Prostate gland (tissue), 2 donors: ENCODE measurements at regions not wholly inside any gene's neighbourhood (a gene's known extent, or its start where the extent isn't known, plus 50 kb on each side); places are given as distances from the start of the nearest gene placed in this dataset.

Experiments
- DNase-seq: peaks from one replicate; pipeline ENCODE4 v3.0.0-alpha.2; 2019; ENCODE audit warnings: low spot score
- H3K27ac ChIP-seq, 2 donors: fragments of 200-600 bp; sonication (generic); 2 replicates each; pipeline ENCODE4 v1.5.1; 2017 to 2019
- H3K27me3 ChIP-seq: fragments of 200-600 bp; sonication (generic); replicated peaks from 2 replicates; pipeline ENCODE4 v1.5.1; 2019; ENCODE audit not compliant: insufficient read depth
- H3K36me3 ChIP-seq, 2 donors: fragments of 200-600 bp; sonication (generic); 1 replicate in 1 of 2; 2 replicates in 1 of 2; pipeline versions ENCODE4 v1.5.1 to v1.8.1; 2017 to 2019
- H3K4me1 ChIP-seq: fragments of 200-600 bp; sonication (generic); replicated peaks from 2 replicates; pipeline ENCODE4 v1.5.1; 2019
- H3K4me3 ChIP-seq, 2 donors: fragments of 200-600 bp; sonication (generic); 2 replicates each; pipeline ENCODE4 v1.5.1; 2017 to 2019
- H3K9me3 ChIP-seq: fragments of 200-600 bp; sonication (generic); 2 replicates; pipeline ENCODE4 v1.5.1; 2017
- POLR2A ChIP-seq: fragments of 450-650 bp; IDR thresholded peaks from one replicate; pipeline ENCODE4 v1.6.1; 2016; ENCODE audit warnings: antibody characterized with exemption, mild to moderate bottlenecking
- POLR2AphosphoS5 ChIP-seq: sonication (generic); formaldehyde crosslinking; IDR thresholded peaks from one replicate; pipeline ENCODE4 v1.6.1; 2017; ENCODE audit warnings: antibody characterized with exemption
- WGBS: methylation state at CpG from one replicate; pipeline ENCODE4 v1.1.5; 2018; 5-methylcytosine and 5-hydroxymethylcytosine counted together
- intact Hi-C: fragments of 100-400 bp; cut with DNase I; formaldehyde crosslinking; loops from one replicate; pipeline ENCODE4 v1.14.2; 2022
- TF ChIP-seq, protein P1 (sequence below), 4 experiments: fragments of 200-600 bp in 2 of 4; fragments of 450-650 bp in 2 of 4; sonication (generic) in 2 of 4; IDR thresholded peaks; 1 replicate in 3 of 4; 2 replicates in 1 of 4; pipeline ENCODE4 v1.5.1; 2016 to 2019; ENCODE audit warnings: antibody characterized with exemption in 4 of 4, mild to moderate bottlenecking in 2 of 4, moderate library complexity in 2 of 4

DNA sequence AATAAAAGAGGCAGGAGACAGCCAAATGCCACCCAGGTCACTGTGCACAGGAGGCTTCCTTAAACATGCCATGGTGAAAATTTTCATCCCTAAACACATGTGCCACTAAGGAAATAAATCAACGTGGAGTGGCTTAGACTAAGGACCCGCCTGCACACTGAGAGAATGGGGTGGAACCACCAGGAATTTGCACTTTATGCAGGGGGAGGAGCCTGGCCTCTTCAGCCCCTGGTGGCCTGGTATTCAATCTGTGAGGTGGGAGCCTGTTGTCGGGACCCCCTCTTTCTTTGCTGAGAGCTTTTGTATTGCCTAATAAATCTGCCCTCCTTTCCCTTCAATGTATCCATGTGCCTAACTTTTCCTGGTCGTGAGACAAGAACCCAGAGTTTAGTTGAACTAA is 204.6 kb upstream of the NRP1 start:
- Histone ChIP-seq H3K36me3 (no peaks in the 10 kb centered on the region), H3K27ac (no peak overlapping the region), H3K27me3 (no peaks in the 10 kb centered on the region), H3K9me3 (no peaks in the 10 kb centered on the region), H3K4me3 (no peak overlapping the region), H3K4me1 (no peaks in the 10 kb centered on the region)
- DNase-seq: no peak
- 73% methylated on average over 4 of the region's 4 CpGs for WGBS
- TF ChIP-seq POLR2A (no peak), POLR2AphosphoS5 (no peak)
- TF ChIP-seq, protein P1, sequence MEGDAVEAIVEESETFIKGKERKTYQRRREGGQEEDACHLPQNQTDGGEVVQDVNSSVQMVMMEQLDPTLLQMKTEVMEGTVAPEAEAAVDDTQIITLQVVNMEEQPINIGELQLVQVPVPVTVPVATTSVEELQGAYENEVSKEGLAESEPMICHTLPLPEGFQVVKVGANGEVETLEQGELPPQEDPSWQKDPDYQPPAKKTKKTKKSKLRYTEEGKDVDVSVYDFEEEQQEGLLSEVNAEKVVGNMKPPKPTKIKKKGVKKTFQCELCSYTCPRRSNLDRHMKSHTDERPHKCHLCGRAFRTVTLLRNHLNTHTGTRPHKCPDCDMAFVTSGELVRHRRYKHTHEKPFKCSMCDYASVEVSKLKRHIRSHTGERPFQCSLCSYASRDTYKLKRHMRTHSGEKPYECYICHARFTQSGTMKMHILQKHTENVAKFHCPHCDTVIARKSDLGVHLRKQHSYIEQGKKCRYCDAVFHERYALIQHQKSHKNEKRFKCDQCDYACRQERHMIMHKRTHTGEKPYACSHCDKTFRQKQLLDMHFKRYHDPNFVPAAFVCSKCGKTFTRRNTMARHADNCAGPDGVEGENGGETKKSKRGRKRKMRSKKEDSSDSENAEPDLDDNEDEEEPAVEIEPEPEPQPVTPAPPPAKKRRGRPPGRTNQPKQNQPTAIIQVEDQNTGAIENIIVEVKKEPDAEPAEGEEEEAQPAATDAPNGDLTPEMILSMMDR (IDR thresholded peaks at IDR 0.05): no peak
- intact Hi-C loops: no loop called here

- Histone ChIP-seq H3K4me1 (no peaks in the 10 kb centered on the region), H3K27me3 (no peaks in the 10 kb centered on the region), H3K9me3 (no peaks in the 10 kb centered on the region), H3K27ac (no peak overlapping the region), H3K4me3 (no peak overlapping the region), H3K36me3 (no peaks in the 10 kb centered on the region)
- TF ChIP-seq POLR2A (no peak), POLR2AphosphoS5 (no peak)
- TF ChIP-seq, protein P1 (IDR thresholded peaks at IDR 0.05): no peak
- intact Hi-C loops: no loop called here
- no peak for DNase-seq
- WGBS: 98% methylated on average over 1 of the region's 1 CpG
Observed at GRCh38 chr10:33537066-33537465, 202.6 kb upstream of the NRP1 start.

GRCh38 chr10:33536508-33536907 is 202.0 kb upstream of the NRP1 start:
- Histone ChIP-seq H3K27me3 (no peaks in the 10 kb centered on the region), H3K4me1 (no peaks in the 10 kb centered on the region), H3K36me3 (no peaks in the 10 kb centered on the region), H3K4me3 (no peak overlapping the region), H3K27ac (no peak overlapping the region), H3K9me3 (no peaks in the 10 kb centered on the region)
- 97% methylated on average over 3 of the region's 3 CpGs for WGBS
- no peak for DNase-seq
- intact Hi-C loops: no loop called here
- TF ChIP-seq, protein P1 (IDR thresholded peaks at IDR 0.05): no peak
- TF ChIP-seq POLR2A (no peak), POLR2AphosphoS5 (no peak)

- TF ChIP-seq POLR2A: no peak
- no peak for TF ChIP-seq POLR2AphosphoS5
- TF ChIP-seq, protein P1 (IDR thresholded peaks at IDR 0.05): no peak
- no peaks in the 10 kb centered on the region for H3K4me1 ChIP-seq
- H3K36me3 ChIP-seq: no peaks in the 10 kb centered on the region
- intact Hi-C loops: no loop called here
- DNase-seq: no peak
- H3K4me3 ChIP-seq: no peak overlapping the region
- no peaks in the 10 kb centered on the region for H3K9me3 ChIP-seq
- no peaks in the 10 kb centered on the region for H3K27me3 ChIP-seq
- no peak overlapping the region for H3K27ac ChIP-seq
Observed at GRCh38 chr10:33535866-33536265, 201.4 kb upstream of the NRP1 start.

DNA sequence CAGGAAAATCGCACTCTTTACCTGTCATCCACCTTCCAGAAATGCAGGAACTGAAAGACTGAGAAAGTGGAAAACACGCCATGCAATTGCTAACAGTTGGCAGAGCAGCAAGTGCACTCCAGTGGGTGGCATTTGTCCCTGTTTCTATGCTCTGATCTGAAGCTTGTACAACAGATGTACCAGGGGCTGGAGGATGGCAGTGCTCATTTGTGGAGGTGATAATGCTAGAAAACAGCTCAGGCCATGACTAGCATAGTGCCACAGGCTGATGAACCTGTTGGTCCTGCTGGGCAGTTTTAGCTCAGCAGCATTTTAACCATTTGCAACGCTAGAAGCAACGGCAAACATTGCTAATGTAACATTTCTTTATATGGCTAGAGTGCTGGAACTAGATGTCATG is 199.9 kb upstream of the NRP1 start:
- Histone ChIP-seq H3K4me3 (no peak overlapping the region), H3K9me3 (no peaks in the 10 kb centered on the region), H3K27me3 (no peaks in the 10 kb centered on the region), H3K36me3 (no peaks in the 10 kb centered on the region), H3K4me1 (no peaks in the 10 kb centered on the region), H3K27ac (no peak overlapping the region)
- peak; percentile 67 for TF ChIP-seq POLR2AphosphoS5
- TF ChIP-seq, protein P1 (IDR thresholded peaks at IDR 0.05): no peak
- peak; percentile 44 for DNase-seq
- WGBS: 63% methylated on average over 4 of the region's 4 CpGs
- intact Hi-C loops: no loop called here
